Tibial nerve (tissue), 4 donors: ENCODE measurements at regions not wholly inside any gene's neighbourhood (a gene's known extent, or its start where the extent isn't known, plus 50 kb on each side); places are given as distances from the start of the nearest gene placed in this dataset.

Source experiments
- CTCF ChIP-seq, 5 experiments: fragments of 200-600 bp in 3 of 5; fragments of 450-650 bp in 2 of 5; sonication (generic) in 3 of 5; IDR thresholded peaks; one replicate each; pipeline ENCODE4 v1.5.1; 2016 to 2019; ENCODE audit warnings: antibody characterized with exemption in 5 of 5, mild to moderate bottlenecking in 3 of 5, moderate library complexity in 2 of 5
- EP300 ChIP-seq, 2 donors: sonication (generic); formaldehyde crosslinking; IDR thresholded peaks; one replicate each; pipeline ENCODE4 v1.6.1; 2017; ENCODE audit warnings: antibody characterized with exemption in 2 of 2, mild to moderate bottlenecking in 1 of 2
- POLR2A ChIP-seq, 2 donors: fragments of 450-650 bp; IDR thresholded peaks; one replicate each; pipeline ENCODE4 v1.6.1; 2017; ENCODE audit warnings: antibody characterized with exemption in 2 of 2, mild to moderate bottlenecking in 2 of 2, moderate library complexity in 2 of 2

- TF ChIP-seq CTCF (IDR thresholded peaks at IDR 0.05) (no peak), EP300 (IDR thresholded peaks at IDR 0.05) (no peak), POLR2A (IDR thresholded peaks at IDR 0.05) (no peak)
Measured at GRCh38 chr1:113216664-113217063, 143.7 kb downstream of the LRIG2 start.
